Activated CD4-positive, alpha-beta T cell treated with anti-CD3 and anti-CD28 coated beads, Interleukin-2, amount 50 U/mL, for 48 hours (primary cell): ENCODE measurements at regions not wholly inside any gene's neighbourhood (a gene's known extent, or its start where the extent isn't known, plus 50 kb on each side); places are given as distances from the start of the nearest gene placed in this dataset.

Experiments
- DNase-seq, 2 experiments: peaks; one replicate each; pipeline ENCODE4 v3.0.0-alpha.2; 2020

DNA sequence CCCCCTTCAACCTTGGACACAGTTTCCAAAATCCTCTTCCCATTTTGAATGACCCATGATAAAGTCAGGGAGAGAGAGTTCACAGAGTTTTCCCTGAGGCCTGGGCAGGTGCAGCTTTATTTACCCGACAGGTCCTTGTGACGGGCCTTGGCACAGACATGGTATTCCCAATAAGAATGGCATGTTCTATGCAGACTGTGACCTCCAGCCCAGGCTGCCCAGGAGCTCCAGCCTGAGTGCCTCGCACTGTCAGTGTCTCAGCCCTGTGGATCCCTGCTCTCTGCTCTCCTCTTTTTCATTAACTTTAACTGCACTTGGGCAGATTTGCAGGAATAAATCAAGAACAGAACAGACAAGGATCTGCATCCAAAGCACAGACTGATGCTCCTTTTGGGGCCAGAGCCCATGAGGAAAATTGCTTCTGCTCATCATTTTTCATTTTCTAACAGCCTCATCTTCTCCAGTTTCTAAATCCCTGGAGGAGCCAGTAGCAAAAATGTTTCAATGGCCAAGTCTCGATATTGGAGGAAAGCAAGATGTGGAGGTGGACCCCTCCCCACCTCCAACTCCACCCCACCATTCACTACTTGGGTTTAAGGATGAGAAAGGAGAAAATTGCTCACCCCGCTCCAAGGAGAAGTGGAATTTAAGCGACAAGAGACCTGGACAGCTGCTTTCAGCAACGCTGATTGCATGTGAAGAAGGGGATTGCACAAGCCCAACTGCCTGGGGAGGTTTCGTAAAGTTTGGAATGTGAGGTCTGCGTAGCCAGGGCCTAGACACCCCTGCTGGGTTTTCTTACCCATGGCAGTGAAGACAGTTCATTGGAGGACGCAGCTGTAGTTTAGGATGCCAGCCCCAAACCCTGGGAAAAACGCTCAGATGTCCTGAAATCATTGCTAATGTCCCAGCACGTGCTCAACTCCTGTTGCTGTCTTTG lies 225.9 kb downstream of the WDR11 start:
- DNase-seq = no peak

DNA sequence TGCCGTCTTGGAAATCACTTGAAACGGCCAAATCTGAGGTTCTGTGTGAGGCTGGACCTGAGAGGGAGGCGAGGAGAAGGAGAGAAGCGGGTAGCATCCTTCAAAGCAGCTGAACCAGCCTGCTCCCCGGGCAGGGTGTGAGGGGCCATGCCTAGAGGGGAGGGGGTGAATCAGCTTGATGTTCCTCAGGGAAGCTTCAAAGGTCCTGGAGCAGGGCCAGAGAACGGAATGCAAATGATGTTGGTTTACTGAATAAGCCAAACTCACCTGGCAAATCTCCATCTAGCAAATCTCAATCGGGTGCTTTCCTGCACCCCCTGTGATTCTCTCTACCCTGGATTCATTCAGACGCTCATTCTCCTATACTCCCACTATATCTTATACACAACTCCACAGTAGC lies 226.9 kb downstream of the WDR11 start:
- no peak for DNase-seq

DNA sequence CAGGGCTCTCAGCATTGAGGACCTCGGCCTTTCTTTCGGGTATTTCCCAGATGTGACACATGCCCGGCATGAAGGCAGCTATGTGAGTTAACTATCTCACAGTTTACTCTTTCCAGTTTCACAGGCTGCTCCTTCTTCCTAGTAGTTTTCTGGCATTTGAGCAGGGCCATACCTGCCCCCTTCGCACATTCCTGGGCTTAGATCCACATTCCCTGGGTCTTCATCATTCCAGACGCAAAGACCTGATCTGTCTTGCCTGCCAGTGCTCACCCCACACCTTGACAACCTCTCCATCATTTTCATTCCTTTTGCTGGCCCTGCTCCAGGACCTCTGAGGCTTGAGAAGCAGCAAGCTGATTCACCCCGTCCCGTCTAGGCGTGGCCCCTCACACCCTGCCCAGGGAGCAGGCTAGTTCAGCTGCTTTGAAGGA lies 227.5 kb downstream of the WDR11 start:
- no peak for DNase-seq

DNA sequence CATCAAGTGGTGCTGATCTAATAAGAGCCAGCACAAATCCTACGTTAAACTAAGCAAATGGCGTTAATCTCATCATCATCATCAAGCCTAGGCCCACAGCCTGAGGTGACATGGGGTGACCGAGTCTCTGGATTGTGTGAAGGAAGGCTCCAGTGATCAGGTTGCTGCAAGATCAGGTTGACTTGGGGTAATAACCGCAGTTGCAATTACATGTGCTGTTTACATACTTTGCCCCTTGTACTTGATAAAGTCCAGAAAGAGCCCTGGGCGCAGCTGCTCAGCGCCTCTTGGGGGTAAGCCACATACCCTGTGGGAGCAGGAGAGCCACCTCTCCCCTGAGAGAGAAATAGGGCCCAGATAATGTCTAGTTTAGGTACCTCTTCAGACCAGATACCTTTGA lies 228.1 kb downstream of the WDR11 start:
- DNase-seq = no peak

DNA sequence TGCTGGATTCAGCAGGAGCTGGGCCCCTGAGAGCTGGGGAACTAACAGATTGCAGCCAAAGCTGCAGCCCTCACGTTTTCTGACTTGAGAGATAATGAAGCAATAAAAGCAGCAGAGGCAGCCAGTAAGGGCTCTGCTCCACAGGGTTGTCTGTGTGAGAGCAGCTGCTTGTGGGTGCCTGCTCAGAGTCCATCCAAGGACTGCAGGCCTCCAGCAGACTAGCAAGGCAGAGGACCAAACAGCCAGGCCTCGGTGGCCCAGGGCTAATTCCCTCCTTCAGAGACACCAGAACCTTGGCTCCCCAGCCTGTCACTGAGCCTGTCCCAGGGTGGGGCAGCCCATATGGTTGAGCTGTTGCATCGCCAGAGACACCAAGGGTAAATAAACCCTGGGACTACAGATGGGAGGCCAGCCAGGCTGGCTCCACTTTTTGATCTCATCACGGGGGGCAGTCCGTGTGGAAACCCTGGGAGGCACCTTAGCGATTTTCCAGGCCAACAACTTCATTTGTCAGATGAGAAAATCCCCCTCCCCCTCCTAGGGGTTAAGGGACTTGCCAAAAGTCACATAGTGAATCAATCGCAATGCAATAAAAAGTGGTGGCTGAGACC lies 229.2 kb downstream of the WDR11 start:
- no peak for DNase-seq

DNA sequence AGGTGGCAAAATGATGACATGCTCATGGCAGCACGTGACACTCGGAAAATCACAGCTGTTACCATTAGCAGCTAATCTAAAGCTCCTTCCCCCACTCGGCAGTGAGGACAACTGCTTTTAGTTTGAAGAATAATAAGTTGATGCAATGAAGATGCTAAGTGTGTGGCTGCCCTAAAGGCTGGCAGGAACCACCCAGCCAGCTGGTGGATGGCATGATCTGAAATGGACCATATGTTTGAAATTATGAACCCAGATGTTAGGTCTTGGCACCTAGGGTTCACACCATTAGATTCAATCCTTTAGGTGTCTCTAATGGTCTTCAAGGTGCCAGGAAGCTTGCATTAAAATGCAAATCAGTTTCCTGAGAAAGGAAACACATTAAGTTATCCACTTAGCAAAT lies 230.1 kb downstream of the WDR11 start:
- DNase-seq = no peak

DNA sequence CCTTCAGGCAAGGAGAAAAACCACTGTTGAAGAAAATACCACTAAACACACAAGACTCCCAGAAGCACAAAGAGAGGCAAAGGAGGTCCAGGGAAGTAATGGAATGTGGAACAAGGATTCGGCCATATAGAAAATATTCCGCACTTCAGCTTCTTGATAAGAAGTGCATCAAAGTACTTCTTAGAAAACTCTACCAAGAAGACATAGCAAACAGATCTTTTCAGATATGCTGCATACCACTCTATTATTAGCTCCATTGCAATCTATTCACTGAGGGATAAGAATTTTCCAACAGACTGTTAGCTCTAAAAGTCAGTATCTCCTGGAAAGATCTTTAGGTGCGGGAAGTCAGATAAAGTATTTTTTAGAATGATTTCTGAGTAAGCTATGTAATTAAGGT lies 231.8 kb downstream of the WDR11 start:
- no peak for DNase-seq

DNA sequence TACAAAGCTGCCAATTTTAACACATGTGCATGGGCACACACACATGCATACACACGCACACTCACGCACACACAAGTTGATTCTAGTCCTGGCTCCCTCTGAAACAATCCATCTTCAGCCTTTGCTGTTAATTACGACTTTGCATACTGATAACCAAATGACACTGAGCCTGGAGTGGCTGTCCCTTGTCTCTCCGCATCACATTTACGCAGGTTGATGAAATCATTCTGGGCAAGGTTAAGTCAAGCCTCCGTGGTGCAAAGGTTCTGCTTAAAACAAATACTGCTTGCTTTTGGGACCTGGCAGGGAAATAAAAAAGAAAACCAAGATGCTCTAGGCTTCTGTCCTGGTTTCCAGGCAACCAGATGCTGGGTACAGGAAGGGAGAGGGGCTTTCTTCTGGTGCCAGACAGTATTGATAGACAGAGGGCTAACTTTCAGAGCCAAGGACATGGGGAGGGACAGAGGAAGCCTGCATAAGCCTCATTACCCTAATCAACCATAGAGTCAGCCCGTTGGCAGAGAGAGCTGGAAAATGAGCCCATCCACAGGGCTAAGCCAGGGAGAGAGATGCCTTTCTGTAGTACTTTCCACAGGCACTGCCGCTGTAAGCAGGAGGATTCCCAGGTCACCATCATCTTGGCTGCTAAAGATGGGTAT lies 233.0 kb downstream of the WDR11 start:
- no peak for DNase-seq

DNA sequence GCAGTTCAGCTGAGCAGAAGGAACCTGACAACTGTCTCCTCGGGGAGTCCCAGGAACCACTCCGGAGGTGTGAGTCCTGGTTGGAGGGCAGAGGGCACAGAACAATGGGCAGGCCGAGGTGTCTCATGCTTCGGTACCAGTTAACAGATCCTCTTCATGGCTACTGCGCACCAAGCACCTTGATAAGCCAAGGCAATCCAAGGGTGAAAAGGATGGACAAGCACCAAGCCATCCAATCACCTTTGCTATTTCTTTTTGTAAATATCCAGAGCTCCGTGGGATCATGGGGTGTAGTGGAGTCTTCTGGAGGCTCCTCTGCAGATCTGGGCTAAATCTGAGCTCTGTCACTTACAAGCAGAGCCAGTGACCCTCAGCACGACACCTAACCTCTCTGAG lies 233.5 kb downstream of the WDR11 start:
- DNase-seq = no peak

DNA sequence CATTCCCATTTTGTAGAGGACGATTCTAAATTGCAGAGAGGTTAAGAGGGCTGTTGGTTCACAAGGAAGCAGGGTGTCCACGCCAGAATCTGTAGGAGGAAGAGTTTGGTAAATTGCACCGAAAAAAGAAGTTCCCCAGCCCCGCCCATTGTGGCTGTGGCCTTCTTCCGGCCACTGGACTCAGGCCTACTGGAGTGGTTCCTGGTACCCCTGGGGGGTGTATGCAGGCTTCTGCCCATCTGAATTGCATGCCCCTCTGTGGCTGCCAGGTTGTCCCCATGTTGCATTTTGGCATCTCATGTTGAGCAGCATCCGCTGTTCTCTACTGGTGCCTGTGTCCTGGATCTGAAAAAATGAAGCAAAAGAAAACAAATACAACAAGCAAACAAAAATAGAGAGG lies 234.2 kb downstream of the WDR11 start:
- no peak for DNase-seq

DNA sequence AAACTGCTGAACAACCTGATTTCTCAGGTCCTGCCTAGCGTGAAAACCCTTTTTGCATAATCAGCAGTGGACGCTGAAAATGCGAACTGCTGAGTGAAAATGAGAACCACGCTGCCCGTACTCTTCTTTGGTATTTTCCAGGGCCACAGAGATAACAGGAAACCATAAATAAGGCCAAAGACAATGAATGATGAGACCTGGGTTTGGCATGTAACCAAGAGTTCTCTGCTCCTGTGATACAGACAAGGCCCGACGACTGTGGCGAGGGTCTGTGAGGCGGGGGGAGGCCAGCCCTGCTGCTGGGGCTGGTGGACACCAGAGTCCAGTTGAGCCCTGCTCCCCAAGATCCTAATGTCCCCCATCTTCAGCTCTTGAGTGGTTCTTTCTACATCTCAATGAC lies 236.0 kb downstream of the WDR11 start:
- no peak for DNase-seq

DNA sequence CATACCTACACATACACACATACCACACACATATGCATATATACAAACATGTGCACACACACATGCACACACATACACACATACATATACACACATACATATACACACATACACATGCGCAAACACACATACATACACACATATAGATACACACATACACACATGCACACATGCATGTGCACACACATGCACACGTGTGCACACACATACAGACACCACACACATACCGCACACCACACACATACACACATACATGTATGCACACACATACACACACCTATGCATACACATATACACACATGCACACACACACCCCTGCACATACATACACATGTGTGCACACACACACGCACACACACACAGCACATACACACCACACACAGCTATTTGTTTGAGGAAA lies 236.5 kb downstream of the WDR11 start:
- no peak for DNase-seq

DNA sequence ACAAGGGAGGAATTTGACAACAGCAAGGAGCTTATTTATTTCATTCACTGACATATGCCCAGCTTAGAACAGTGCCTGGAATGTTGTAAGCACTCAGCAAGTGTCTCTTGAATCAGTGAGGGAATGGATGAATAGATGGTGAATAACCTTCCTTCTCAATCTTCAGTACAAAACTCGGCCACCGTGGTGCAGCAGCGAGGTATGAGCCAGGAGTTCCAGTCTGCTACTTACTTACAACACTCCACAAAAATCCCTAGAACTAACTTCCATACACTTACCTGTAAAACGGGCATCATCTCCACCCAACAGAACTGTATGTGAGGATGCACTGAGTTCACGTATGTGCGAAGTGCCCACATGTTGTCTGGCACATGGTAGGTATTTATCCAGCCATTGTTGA lies 237.4 kb downstream of the WDR11 start:
- DNase-seq = no peak

DNA sequence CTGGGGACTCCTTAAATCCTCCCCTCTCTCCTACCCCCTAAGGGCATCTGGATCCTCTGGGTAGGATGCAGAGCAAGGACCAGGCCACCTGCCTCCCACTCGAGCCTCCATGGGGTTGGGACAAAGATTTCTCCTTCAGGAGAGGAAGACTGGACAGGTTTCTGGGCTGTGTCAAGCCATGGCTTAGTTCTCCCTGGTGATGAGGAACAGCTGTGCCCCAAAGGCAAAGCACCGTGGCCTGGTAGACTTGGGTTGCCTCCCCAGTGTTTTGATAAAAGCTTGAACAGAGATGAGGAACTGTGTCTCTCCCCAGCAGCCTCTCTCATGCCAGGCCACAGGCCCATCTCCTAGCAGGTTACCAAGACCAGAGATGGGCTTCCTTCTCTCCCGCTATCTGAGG lies 238.3 kb downstream of the WDR11 start:
- DNase-seq = no peak

DNA sequence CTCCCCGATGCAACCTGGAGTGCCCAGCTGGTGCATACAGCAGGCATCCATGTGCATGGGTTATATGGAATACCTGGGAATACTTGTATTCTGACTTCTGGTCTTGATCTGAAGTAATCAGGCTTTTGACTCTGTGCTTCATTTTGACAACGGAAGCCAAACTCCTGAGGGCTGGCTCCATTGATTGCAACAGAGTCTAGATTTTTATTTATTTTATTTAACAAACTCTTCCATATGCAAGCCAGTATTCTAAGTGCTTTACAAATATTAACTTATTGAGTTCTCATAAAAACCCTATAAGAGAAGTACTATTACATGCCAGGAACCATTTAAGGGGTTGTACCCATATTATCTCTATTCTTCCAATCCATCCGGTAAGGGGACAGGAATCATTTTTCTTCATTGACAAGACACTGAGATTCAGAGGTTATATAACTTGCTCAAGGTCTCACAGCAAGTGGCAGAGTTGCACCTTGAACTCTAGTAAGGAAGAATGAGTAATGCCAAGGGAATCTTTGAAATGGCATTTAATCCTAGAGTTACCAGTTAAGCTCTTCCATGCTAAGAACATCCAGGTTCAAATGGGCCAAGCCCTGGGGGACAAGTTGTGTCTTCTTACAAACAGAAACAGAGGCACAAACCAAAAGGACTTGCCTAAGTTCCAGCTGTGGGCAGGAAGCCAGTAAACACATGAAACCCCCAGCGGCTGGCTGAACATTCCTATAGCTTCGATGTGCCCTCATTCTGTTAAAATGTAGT lies 241.0 kb downstream of the WDR11 start:
- no peak for DNase-seq

DNA sequence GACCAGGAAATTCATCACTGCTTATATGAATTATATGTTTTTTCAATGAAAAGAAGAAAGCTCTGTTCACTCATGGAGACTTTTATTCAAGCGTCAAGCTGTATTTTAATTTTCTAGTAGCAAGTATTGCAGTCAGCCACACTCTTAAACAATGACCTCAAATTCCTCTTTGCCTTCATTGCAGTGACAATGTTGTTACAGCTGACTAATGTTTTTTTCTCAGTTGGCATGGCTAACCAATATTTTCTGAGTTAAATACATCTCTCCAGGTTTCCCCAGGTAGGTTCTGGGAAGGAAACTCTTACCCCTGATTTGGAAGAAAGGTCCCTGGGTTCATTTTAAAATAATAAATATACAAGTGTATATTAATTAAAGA lies 241.5 kb downstream of the WDR11 start:
- no peak for DNase-seq

DNA sequence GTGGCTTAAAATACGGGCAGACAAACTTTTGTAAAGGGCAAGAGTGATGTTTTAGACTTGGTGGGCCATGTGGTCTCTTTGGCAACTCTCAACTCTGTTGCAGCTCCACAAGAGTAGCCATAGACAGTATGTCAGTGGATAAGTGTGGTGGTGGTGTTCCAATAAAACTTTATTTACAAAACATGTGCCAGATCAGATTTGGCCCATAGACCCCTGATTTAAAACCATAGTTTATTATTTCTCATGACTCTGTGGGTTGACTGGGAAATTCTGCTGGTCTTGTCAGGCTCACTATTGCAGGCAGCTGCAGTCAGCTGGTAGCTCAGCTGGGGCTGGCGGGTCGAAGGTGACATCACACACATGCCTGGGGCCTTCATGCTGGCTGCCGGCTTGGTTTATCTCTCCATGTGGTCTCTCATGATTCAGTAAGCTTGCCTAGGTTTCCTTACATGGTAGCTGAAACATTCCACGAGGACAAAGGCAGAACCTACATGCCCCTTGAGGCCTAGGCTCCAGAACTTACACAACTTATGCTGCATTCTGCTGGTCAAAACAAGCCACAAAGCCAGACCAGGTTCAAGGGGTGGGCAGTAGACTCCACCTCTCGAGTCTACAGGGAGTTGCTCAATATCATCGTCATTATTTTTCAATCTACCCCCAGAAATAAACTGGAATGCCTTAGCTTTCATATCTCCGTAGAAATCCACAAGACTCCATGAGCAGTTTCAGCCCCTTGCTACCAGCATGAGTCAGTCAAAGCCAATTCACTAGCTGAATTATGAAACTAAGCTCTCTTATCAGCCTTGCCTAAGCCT lies 245.7 kb downstream of the WDR11 start:
- no peak for DNase-seq

DNA sequence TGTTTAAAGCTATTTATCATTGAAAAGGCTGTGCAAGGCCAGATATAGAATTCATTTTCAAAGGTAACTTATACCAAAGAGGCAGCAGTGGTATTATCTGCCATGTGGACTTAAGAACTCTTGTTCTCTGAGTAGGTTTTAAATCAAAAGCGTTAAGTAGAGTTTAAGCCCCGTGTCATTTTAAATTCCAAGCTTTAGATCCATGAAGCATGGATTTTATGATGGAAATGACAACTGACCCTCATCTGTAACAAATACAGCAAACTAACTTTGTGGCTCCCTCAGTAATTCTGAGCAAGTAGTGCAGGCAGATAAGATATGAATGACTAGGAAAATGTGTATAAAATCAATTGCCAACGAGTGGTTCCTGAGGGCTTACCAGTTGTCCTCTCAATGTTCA lies 247.0 kb downstream of the WDR11 start:
- DNase-seq = no peak

DNA sequence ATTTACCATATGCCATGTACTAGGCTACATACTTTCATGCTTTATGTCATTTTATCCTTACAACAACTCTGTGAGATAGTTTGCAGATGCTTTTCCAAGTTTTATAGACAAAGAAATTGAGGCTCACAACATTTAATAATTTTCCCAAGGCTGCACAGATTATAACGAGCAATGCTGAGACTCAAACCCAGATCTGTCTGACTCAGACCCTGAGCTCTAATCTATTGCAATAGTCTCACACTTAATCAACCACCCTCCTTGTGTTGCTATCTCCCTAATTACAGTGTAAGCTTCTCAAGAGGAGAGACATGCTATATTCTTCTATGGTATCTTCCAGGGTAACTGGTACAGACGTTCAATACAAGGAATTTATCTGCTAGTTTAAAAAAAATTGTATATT lies 247.6 kb downstream of the WDR11 start:
- no peak for DNase-seq

DNA sequence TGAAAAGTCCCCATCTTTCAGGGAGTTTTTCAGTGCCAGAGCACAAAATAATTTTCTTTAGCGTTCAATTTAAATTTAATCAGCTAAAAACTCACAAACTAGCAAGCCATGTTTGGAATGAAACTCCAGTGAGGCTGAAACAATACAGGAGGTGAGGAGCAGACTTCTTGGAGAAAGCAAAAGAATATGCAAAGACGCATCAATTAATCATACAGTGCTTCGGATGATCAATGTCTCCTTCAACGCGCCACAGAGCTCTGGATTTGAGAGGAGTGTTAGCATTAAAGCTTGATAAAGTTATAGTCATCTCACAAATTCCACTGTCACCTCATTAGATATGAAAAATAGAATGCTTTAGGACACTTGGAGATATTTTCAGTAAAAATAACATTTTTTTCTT lies 248.0 kb downstream of the WDR11 start:
- no peak for DNase-seq

DNA sequence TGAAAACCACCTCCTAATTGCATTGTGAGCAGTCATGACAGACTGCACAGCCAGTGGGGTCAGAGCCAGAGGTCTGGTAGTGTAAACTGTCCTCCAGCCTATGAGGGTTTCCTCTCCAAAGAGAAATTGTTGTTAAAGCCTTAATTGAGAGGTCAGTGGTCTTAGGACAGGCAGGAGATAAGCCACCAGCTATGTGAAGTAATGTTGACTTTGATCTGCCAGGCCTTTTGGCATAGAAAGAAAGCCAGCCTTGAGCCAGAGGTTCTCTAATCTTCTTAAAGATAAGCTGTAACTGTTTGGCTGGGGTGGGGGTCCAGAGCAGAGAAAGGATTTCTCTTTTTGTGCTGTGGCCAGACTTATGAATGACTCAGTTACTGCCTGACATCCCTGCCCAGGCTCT lies 248.4 kb downstream of the WDR11 start:
- DNase-seq = no peak

DNA sequence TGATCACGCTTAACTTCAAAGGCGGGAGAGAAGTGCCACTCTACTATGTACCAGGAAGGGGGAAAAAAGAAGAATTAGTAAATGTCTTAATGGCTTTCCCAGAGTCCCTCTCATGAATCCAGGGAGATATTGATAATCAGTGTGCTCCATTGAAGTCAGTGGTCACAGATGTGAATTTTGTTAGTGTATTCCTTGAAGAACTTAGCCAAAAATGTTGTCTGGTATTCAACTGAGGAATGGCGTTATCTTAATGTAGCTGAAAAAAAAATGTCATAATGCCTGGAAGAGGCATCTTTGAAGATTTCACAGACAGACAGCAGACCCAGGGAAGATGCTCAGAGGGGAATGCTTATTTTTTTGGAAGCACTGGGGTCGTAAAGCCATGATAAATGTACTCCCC lies 250.4 kb downstream of the WDR11 start:
- DNase-seq = no peak

DNA sequence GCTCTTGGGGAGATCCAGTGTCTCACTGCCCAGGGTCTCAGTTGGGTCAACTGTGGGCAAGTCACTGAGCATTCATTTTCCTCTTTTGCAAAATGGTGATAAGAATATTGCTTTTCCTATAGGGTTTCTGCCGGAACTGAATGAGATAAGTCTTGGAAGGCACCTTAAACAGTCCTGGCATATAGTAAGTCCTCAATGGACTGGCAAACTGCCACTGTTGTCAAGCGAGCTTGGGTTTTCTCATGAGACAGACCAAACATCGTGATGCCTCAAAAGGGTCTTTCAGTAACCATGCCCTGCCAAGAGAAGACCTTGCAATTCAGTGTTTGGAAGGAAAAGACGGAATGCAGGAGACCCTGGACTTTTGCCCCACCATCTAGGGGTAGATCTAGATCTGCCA lies 251.5 kb downstream of the WDR11 start:
- no peak for DNase-seq
